PC-9 (cell line): ENCODE measurements at regions not wholly inside any gene's neighbourhood (a gene's known extent, or its start where the extent isn't known, plus 50 kb on each side); places are given as distances from the start of the nearest gene placed in this dataset.

Experiments used
- EZH2 ChIP-seq: fragments of 200-600 bp; sonication (generic); IDR thresholded peaks from 2 replicates; pipeline ENCODE4 v1.8.0; 2017; ENCODE audit warnings: antibody characterized with exemption, low read depth
- TF ChIP-seq, protein P1 (sequence below): fragments of 200-600 bp; sonication (generic); conservative IDR thresholded peaks from 2 replicates; pipeline ENCODE4 v1.6.1; 2017; ENCODE audit warnings: mixed run types, antibody characterized with exemption, mild to moderate bottlenecking, moderate library complexity

DNA sequence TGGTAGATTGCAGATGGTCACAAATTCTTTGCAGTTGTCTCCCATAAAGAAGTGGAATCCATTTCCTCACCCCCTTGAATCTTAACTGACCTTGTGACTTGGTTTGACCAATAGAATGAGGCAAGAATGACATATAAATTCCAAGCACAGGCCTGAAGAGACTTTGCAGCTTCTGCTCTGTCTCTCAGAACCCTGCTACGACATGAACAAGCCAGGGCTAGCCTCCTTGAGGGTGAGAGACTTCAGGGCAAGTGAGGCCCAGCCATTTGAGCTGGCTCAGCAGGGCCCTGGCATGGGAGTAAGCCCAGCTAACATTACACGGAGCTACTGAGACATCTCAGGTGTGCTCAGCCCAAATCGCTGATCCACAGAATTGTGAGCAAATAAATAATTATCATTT is 216.3 kb upstream of the MAN1A1 start:
- TF ChIP-seq, protein P1, sequence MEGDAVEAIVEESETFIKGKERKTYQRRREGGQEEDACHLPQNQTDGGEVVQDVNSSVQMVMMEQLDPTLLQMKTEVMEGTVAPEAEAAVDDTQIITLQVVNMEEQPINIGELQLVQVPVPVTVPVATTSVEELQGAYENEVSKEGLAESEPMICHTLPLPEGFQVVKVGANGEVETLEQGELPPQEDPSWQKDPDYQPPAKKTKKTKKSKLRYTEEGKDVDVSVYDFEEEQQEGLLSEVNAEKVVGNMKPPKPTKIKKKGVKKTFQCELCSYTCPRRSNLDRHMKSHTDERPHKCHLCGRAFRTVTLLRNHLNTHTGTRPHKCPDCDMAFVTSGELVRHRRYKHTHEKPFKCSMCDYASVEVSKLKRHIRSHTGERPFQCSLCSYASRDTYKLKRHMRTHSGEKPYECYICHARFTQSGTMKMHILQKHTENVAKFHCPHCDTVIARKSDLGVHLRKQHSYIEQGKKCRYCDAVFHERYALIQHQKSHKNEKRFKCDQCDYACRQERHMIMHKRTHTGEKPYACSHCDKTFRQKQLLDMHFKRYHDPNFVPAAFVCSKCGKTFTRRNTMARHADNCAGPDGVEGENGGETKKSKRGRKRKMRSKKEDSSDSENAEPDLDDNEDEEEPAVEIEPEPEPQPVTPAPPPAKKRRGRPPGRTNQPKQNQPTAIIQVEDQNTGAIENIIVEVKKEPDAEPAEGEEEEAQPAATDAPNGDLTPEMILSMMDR = no peak
- TF ChIP-seq EZH2 = no peak
